Aorta (tissue), 5 donors: ENCODE measurements at regions not wholly inside any gene's neighbourhood (a gene's known extent, or its start where the extent isn't known, plus 50 kb on each side); places are given as distances from the start of the nearest gene placed in this dataset.

Source experiments
- ATAC-seq: fragments of 200-7000 bp; cut with Tn5 transposase; one replicate; pipeline ENCODE4 v1.9.1; 2022; ENCODE audit warnings: moderate library complexity; ENCODE audit not compliant: low FRiP score
- DNase-seq, 2 donors: peaks; one replicate each; pipeline ENCODE4 v3.0.0-alpha.2; 2020
- H3K27ac ChIP-seq, 2 donors: one replicate each; pipeline ENCODE4 v1.5.1; 2013; ENCODE audit warnings: low read length in 2 of 2, mild to moderate bottlenecking in 2 of 2, moderate library complexity in 2 of 2, control low read depth in 1 of 2, inconsistent platforms in 1 of 2, low read depth in 1 of 2
- H3K27me3 ChIP-seq, 2 donors: one replicate each; pipeline ENCODE4 v1.6.1; 2013; ENCODE audit warnings: control low read depth in 1 of 2, low read length in 1 of 2, mild to moderate bottlenecking in 1 of 2, moderate library complexity in 1 of 2; ENCODE audit not compliant: insufficient read depth in 2 of 2, control insufficient read depth in 1 of 2
- H3K36me3 ChIP-seq, 2 donors: one replicate each; pipeline ENCODE4 v1.6.1; 2013; ENCODE audit warnings: control low read depth in 1 of 2, low read length in 1 of 2, mild to moderate bottlenecking in 1 of 2; ENCODE audit not compliant: insufficient read depth in 2 of 2, control insufficient read depth in 1 of 2
- H3K4me1 ChIP-seq, 2 donors: one replicate each; pipeline ENCODE4 v1.6.1; 2013; ENCODE audit warnings: low read length in 2 of 2, control low read depth in 1 of 2, mild to moderate bottlenecking in 1 of 2, moderate library complexity in 1 of 2; ENCODE audit not compliant: insufficient read depth in 2 of 2, control insufficient read depth in 1 of 2
- H3K4me3 ChIP-seq, 2 donors: one replicate each; pipeline ENCODE4 v1.5.1; 2013; ENCODE audit warnings: low read length in 2 of 2, control low read depth in 1 of 2, mild to moderate bottlenecking in 1 of 2
- H3K9me3 ChIP-seq: one replicate; pipeline ENCODE4 v1.6.1; 2013; ENCODE audit warnings: mild to moderate bottlenecking, low read length; ENCODE audit not compliant: control insufficient read depth
- WGBS, 2 donors: extraction: QIAGEN DNeasy Blood & Tissue Kit; methylation state at CpG; one replicate each; pipeline ENCODE4 v1.1.7; 2013; 5-methylcytosine and 5-hydroxymethylcytosine counted together
- intact Hi-C, 2 donors: fragments of 100-400 bp; cut with DNase I; formaldehyde crosslinking; loops; one replicate each; pipeline versions ENCODE4 v1.14.2 to v1.15.0; 2022
- donor health status: healthy with polysubstance abuse.
- donor health status: Bipolar disorder and iron deficiency.
- donor health status: DM: no; HTN: no; CAD: no.
- donor health status: DM: no; HTN: no; CAD: no.
- donor health status: DM: yes; HTN: yes; CAD: no.

DNA sequence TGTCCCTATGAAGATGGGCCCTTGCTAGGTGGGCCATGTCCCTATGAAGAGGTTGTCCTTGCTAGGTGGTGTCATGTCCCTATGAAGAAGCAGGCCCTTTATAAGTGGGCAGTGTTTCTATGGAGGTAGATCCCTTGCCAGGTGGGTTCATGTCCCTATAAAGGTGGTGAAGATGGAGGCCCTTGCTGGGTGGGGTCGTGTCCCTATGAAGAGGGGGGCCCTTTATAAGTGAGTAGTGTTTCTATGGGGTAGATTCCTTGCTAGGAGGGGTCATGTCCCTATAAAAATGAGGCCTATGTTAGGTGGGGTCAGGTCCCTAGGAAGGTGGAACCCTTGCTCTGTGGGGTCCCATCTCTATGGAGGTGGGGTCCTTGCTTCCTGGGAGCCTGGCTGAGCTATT, 283.4 kb upstream of the IRX2 start:
- no peaks in the 10 kb centered on the region for H3K27me3 ChIP-seq
- DNase-seq, result no peak
- 45 to 46% methylated on average over 1 of the region's 1 CpG for WGBS, 2 donors
- H3K9me3 ChIP-seq, result no peaks in the 10 kb centered on the region
- H3K36me3 ChIP-seq, result no peaks in the 10 kb centered on the region
- H3K27ac ChIP-seq, result no peak overlapping the region
- no peak for ATAC-seq
- intact Hi-C loops, result no loop called here
- H3K4me3 ChIP-seq, result no peak overlapping the region
- H3K4me1 ChIP-seq, result no peaks in the 10 kb centered on the region

DNA sequence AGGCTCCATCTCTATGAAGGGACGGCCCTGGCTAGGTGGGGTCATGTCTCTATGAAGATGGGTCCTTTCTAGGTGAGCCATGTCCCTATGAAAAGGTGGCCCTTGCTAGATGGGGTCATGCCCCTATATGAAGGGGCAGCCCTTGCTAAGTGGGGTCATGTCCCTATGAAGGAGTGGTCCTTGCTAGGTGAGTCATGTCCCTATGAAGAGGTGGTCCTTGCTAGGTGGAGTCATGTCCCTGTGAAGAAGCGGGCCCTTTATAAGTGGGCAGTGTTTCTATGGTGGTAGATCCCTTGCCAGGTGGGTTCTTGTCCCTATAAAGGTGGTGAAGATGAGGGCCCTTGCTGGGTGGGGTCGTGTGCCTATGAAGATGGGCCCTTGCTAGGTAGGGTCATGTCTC, 283.0 kb upstream of the IRX2 start:
- H3K9me3 ChIP-seq, result no peaks in the 10 kb centered on the region
- WGBS, 2 donors, result 73 to 77% methylated on average over 3 of the region's 3 CpGs

DNA sequence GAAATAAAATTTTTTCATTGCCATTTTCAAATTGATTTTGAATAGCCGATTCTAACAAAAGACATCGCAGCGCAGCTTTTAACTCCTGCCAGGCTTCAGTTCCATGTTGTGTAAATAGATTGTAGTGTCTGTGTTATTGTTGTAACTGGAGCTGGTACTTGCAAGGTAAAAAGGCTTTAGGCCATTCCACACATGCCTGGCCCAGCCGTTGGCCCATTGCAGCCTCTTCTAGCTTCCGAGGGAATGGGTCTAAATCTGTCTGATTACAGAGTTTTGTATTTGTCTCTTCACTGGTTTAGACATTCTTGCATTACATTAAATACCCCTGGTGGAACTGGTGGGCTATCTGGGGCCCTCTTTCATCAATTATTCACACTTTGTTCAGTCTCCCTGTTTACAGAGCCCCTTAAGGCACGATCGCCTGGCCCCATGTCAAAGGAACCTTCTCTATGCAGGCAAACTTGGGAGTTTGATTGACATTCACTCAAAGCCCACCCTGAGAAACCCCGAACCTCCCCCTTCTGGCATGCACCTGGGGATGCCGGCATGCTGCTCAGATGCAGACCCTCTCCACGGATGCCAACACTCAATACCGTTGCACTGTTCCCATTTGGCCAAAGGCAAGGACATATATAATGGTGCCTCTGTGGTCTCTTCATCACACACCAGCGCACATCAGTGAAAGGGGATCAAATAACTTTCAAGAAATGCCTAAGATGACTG, 281.7 kb upstream of the IRX2 start:
- H3K9me3 ChIP-seq, result no peaks in the 10 kb centered on the region
- no peaks in the 10 kb centered on the region for H3K36me3 ChIP-seq
- H3K4me3 ChIP-seq, result no peak overlapping the region
- no peak for DNase-seq
- no peak for ATAC-seq
- intact Hi-C loops, result no loop called here
- no peak overlapping the region for H3K27ac ChIP-seq
- 50 to 51% methylated on average over 12 of the region's 12 CpGs for whole genome bisulfite sequencing, 2 donors
- H3K27me3 ChIP-seq, result no peaks in the 10 kb centered on the region
- no peaks in the 10 kb centered on the region for H3K4me1 ChIP-seq

More for the DNA sequence above, 283.0 kb upstream of the IRX2 start:
- Histone ChIP-seq H3K4me3 (no peak overlapping the region), H3K27ac (no peak overlapping the region), H3K27me3 (no peaks in the 10 kb centered on the region), H3K36me3 (no peaks in the 10 kb centered on the region), H3K4me1 (no peaks in the 10 kb centered on the region)
- intact Hi-C loops, result no loop called here
- DNase-seq, result no peak
- ATAC-seq, result no peak

DNA sequence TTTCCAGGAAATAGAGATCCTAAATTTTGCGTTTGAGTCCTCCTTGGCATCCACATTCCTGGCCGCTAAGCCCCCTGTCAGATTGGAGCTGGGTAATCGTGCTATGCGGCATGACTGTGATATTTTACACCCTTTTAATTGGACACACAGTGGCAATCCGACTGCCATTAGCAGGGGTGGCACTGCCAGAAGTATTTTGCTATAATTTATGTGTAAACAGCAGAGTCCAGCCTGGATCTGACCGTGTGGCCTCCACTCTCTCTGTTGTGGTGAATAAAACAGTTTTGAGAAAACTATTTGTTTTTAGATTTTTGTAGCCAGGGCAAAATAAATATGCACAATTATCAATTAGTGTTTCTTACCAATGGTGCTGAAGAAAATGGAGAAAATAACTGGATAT, 281.0 kb upstream of the IRX2 start:
- Histone ChIP-seq H3K4me3 (no peak overlapping the region), H3K9me3 (no peaks in the 10 kb centered on the region), H3K4me1 (no peaks in the 10 kb centered on the region), H3K27me3 (no peaks in the 10 kb centered on the region), H3K27ac (no peak overlapping the region), H3K36me3 (no peaks in the 10 kb centered on the region)
- WGBS, 2 donors, result 48 to 51% methylated on average over 6 of the region's 6 CpGs
- ATAC-seq, result no peak
- intact Hi-C loops, result no loop called here
- DNase-seq, result no peak

- intact Hi-C loops, result no loop called here
- no peaks in the 10 kb centered on the region for H3K4me1 ChIP-seq
- H3K27me3 ChIP-seq, result no peaks in the 10 kb centered on the region
- no peak overlapping the region for H3K27ac ChIP-seq
- DNase-seq (no peak), ATAC-seq (no peak)
- no peak overlapping the region for H3K4me3 ChIP-seq
- H3K36me3 ChIP-seq, result no peaks in the 10 kb centered on the region
- H3K9me3 ChIP-seq, result no peaks in the 10 kb centered on the region
- WGBS, 2 donors, result 86 to 89% methylated on average over 16 of the region's 16 CpGs
Measured at GRCh38 chr5:3031733-3032378, 280.4 kb upstream of the IRX2 start.

DNA sequence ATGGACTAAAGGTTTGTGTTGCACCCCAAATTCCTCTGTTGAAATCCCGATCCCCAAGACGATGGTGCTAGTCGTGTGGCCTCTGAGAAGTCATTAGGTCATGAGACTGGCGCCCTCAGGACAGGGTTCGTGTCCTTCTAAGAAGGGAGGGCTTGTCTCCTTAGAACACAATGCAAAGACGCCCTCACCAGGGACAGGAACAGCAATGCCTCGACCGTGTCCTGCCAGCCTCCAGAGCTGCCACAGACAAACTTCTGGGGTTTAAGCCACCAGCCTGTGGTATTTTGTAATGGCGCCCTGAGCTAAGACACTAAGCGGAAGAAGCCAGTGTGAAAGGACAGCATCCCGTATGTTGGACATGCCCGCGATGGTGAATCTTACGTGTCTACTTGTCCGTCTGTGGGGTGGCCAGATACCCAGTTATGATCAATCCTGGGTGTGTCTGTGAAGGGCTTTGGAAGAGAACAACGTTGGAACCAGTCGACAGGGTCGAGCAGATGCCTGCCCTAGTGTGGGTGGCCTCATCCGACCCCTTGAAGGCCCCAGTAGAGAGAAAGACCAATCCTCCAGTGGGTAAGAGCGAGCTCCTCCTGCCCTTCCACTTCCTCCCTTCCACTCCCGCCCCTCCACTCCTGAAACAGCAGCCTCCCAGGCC, 279.2 kb upstream of the IRX2 start:
- intact Hi-C loops, result no loop called here
- Histone ChIP-seq H3K36me3 (no peaks in the 10 kb centered on the region), H3K27me3 (no peaks in the 10 kb centered on the region), H3K27ac (no peak overlapping the region), H3K9me3 (no peaks in the 10 kb centered on the region), H3K4me3 (no peak overlapping the region), H3K4me1 (no peaks in the 10 kb centered on the region)
- no peak for DNase-seq
- 83 to 85% methylated on average over 21 of the region's 21 CpGs for WGBS, 2 donors
- ATAC-seq, result no peak

DNA sequence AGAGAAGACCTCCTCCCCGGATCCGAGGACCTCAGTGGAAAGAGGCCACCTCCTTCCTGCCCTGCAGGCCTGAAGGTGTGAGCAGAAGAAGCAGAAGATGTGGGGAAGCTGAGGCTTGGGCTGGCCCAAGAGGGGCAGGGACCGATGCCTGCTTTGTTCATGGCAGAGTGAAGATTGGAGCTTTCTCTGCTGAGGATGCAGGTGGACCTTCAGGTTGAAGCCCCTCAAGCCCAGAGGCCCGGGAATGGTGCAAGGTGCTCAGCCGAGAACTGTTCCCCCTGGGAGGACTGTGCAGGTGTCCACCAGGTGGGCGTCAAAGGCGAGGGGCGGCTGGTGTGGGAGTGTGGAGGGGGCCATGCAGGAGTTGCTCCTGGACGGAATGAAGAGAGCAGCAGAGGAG, 277.9 kb upstream of the IRX2 start:
- WGBS, 2 donors, result 86 to 87% methylated on average over 9 of the region's 9 CpGs
- no peaks in the 10 kb centered on the region for H3K27me3 ChIP-seq
- no peaks in the 10 kb centered on the region for H3K9me3 ChIP-seq
- ATAC-seq (no peak), DNase-seq (no peak)
- H3K36me3 ChIP-seq, result no peaks in the 10 kb centered on the region
- H3K4me1 ChIP-seq, result no peaks in the 10 kb centered on the region
- intact Hi-C loops, result no loop called here
- no peak overlapping the region for H3K4me3 ChIP-seq
- H3K27ac ChIP-seq, result no peak overlapping the region

DNA sequence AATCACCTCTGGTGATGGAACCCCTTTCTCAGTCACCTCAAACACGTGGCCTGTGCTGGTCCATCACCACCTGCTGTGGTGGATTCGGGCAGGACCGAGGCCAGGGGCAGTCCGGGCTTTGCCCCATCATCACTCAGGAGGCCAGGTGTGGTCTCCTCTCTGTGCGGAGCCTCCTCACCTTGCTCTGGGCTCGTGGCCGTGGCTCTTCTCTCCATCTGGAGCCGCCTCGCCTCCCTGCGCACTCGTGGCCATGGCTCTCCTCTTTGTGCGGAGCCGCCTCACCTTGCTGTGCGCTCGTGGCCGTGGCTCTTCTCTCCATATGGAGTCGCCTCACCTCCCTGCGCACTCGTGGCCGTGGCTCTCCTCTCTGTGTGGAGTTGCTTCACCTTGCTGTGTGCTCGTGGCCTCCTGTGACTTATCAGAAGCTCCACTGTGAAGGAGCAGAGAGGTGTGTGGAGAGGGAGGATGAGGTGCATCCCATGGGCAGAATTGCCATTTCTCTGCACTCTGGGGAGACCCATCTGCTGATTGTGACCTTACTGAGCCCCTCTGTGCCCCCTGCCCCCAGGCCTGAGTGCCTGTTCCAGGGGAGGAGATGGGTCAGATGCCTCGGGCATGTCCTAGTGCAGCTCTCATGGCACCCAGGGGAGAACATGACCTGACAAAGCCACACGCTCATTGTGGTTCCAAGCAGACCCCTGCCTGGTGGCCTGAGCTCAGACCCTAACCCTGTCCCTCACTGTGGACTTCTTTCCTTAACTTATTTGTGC, 276.6 kb upstream of the IRX2 start:
- no peaks in the 10 kb centered on the region for H3K4me1 ChIP-seq
- ATAC-seq (no peak), DNase-seq (no peak)
- H3K27me3 ChIP-seq, result no peaks in the 10 kb centered on the region
- no peak overlapping the region for H3K4me3 ChIP-seq
- no peak overlapping the region for H3K27ac ChIP-seq
- 87% methylated on average over 22 to 23 of the region's 23 CpGs for WGBS, 2 donors
- H3K36me3 ChIP-seq, result no peaks in the 10 kb centered on the region
- intact Hi-C loops, result no loop called here
- H3K9me3 ChIP-seq, result no peaks in the 10 kb centered on the region
